ENCODE measurements at regions not wholly inside any gene's neighbourhood (a gene's known extent, or its start where the extent isn't known, plus 50 kb on each side); places are given as distances from the start of the nearest gene placed in this dataset.

DNA sequence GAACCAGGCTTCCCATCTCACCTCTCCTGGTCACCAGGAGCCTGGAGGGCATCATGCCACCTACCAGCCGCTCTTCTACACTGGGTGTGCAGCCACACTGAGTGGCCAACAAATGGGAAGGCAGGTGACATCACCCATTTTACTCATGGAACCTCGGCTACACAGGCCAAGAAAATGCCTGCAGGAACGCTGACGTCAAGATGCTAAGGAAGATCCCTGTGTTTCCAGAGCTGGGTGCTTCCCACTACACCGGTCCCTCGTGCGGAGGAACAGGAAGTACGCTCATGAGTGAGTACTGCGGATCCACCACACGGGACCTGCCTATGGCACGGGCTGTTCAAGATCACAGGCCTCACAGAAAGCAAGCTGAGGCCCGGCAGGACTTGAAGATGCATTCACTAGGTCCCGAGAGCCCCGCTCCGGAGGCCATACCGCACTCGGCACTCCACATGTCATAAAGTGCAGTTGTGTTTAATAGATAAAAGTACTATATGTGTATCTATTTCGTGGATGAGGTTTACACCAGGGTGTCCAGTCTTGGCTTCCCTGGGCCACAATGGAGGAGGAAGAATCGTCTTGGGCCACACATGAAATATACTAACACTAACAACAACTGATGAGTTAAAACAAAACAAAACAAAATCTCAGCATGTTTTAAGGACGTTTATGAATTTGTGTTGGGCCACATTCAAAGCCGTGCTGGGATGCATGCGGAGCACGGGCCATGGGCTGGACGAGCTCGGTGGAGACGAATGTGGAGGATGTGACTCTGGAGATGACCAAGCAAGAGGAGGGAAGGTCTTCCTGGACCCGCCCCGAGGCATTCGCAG lies 257.9 kb downstream of the THBS2 start:
- TF ChIP-seq POLR2A (IDR thresholded peaks at IDR 0.05) (no peak), POLR2AphosphoS5 (IDR thresholded peaks at IDR 0.05) (no peak)

Data from stomach (tissue), 4 donors.